SK-N-SH treated with all-trans-retinoic acid at 6 μM for 48 hours (cell line): ENCODE measurements at regions not wholly inside any gene's neighbourhood (a gene's known extent, or its start where the extent isn't known, plus 50 kb on each side); places are given as distances from the start of the nearest gene placed in this dataset.

Source experiments
- CREB5 ChIP-seq: fragments of 250-450 bp; sonication (Bioruptor Pico); IDR thresholded peaks from 2 replicates; pipeline ENCODE4 v1.5.1; 2020; ENCODE audit warnings: low read depth, mild to moderate bottlenecking, moderate library complexity
- ESRRG ChIP-seq: fragments of 250-450 bp; sonication (Bioruptor Pico); IDR thresholded peaks from 2 replicates; pipeline ENCODE4 v1.6.1; 2021; ENCODE audit warnings: mild to moderate bottlenecking
- ISL1 ChIP-seq: fragments of 250-450 bp; sonication (Bioruptor Pico); IDR thresholded peaks from 2 replicates; pipeline ENCODE4 v2.1.2; 2022; ENCODE audit warnings: mild to moderate bottlenecking, moderate library complexity
- PPARA ChIP-seq: fragments of 250-450 bp; sonication (Bioruptor Pico); IDR thresholded peaks from 2 replicates; pipeline ENCODE4 v1.5.0; 2020; ENCODE audit warnings: mild to moderate bottlenecking, borderline replicate concordance
- RARB ChIP-seq: fragments of 250-450 bp; sonication (Bioruptor Pico); IDR thresholded peaks from 2 replicates; pipeline ENCODE4 v1.8.0; 2021; ENCODE audit warnings: mild to moderate bottlenecking, moderate library complexity
- ZC3H10 ChIP-seq: fragments of 250-450 bp; sonication (Bioruptor Pico); IDR thresholded peaks from 2 replicates; pipeline ENCODE4 v1.5.1; 2021; ENCODE audit warnings: mild to moderate bottlenecking, moderate library complexity
- ZFP30 ChIP-seq: fragments of 450-650 bp; formaldehyde crosslinking; IDR thresholded peaks from 2 replicates; pipeline ENCODE4 v1.5.0; 2022; ENCODE audit warnings: mild to moderate bottlenecking, moderate library complexity

DNA sequence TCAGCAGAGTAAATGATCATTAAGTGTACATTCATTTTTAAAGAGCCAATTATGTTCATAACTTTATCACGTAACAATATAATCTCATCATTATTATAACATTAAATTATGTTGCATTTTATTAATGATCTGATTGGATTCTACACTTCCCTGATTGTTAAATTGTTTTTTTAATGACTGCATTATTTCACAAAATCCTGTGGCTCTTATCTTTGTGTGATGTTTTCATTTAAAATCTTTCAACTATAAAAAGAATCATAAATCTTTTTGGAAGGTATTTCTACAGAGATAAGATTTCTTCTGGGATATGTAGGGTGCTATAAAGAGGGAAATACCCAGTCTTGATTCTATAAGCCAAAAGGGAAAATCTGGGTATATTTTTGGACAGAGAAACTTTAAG is 101.7 kb downstream of the ZIC5 start:
- TF ChIP-seq ZC3H10 (CRISPR knock-in tag) (no peak), CREB5 (CRISPR knock-in tag) (no peak), PPARA (no peak), ZFP30 (CRISPR knock-in tag) (no peak), ESRRG (CRISPR knock-in tag) (no peak), ISL1 (CRISPR knock-in tag) (no peak), RARB (CRISPR knock-in tag) (no peak)
